IMR-90 (cell line): ENCODE measurements at regions not wholly inside any gene's neighbourhood (a gene's known extent, or its start where the extent isn't known, plus 50 kb on each side); places are given as distances from the start of the nearest gene placed in this dataset.

Source experiments
- BHLHE40 ChIP-seq: fragments of 150-350 bp; IDR thresholded peaks from 2 replicates; pipeline ENCODE4 v1.6.1; 2016; ENCODE audit warnings: mild to moderate bottlenecking, low read depth, low read length
- CTCF ChIP-seq: conservative IDR thresholded peaks from 2 replicates; pipeline ENCODE4 v1.5.1; 2012; ENCODE audit warnings: mild to moderate bottlenecking, low read depth, low read length, improper control_type of control experiment
- MAFK ChIP-seq: IDR thresholded peaks from 2 replicates; pipeline ENCODE4 v1.6.1; 2012; ENCODE audit warnings: low read depth, low read length, improper control_type of control experiment
- MAZ ChIP-seq: IDR thresholded peaks from 2 replicates; pipeline ENCODE4 v1.6.1; 2012; ENCODE audit warnings: low read depth, mild to moderate bottlenecking, low read length, improper control_type of control experiment, moderate library complexity, borderline replicate concordance
- MXI1 ChIP-seq: IDR thresholded peaks from 2 replicates; pipeline ENCODE4 v1.6.1; 2012; ENCODE audit warnings: low read depth, mild to moderate bottlenecking, low read length, moderate library complexity, borderline replicate concordance
- POLR2A ChIP-seq: IDR thresholded peaks from 2 replicates; pipeline ENCODE4 v1.6.1; 2012; ENCODE audit warnings: mild to moderate bottlenecking, low read depth, low read length
- RAD21 ChIP-seq: IDR thresholded peaks from 2 replicates; pipeline ENCODE4 v1.6.1; 2012; ENCODE audit warnings: low read length, improper control_type of control experiment
- RCOR1 ChIP-seq: IDR thresholded peaks from 2 replicates; pipeline ENCODE4 v1.6.1; 2012; ENCODE audit warnings: mild to moderate bottlenecking, low read length, improper control_type of control experiment; ENCODE audit not compliant: insufficient replicate concordance
- SMC3 ChIP-seq: fragments of 150-350 bp; IDR thresholded peaks from 2 replicates; pipeline ENCODE4 v1.6.1; 2016; ENCODE audit warnings: low read depth, mild to moderate bottlenecking, antibody characterized with exemption, low read length, moderate library complexity
- TF ChIP-seq, protein P1 (sequence below): fragments of 150-350 bp; IDR thresholded peaks from 2 replicates; pipeline ENCODE4 v1.6.1; 2016; ENCODE audit warnings: low read depth, mild to moderate bottlenecking, low read length, moderate library complexity, borderline replicate concordance

DNA sequence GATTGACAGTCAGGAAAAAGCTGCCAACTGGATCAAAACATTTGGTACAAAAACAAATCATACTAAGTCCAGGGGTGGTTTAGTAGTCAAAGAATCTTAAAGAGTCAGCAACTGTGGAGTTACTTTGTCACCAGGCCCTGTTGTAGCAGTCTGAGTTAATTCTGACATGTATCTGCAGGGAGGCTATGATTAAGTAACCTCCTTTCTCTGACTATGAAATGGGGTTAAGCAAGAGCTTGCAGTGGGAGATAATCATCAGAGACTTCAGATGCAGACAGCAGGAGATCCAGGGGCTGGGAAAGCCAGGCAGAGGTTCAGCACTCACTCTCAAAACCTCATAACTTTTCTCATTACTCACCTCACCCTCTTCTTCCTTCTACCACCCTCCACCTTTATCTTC lies 99.2 kb upstream of the BTG3 start:
- TF ChIP-seq POLR2A: no peak
- no peak for TF ChIP-seq CTCF
- TF ChIP-seq MAZ: no peak
- TF ChIP-seq BHLHE40: no peak
- no peak for TF ChIP-seq SMC3
- TF ChIP-seq MXI1: no peak
- TF ChIP-seq RAD21: no peak
- TF ChIP-seq, protein P1, sequence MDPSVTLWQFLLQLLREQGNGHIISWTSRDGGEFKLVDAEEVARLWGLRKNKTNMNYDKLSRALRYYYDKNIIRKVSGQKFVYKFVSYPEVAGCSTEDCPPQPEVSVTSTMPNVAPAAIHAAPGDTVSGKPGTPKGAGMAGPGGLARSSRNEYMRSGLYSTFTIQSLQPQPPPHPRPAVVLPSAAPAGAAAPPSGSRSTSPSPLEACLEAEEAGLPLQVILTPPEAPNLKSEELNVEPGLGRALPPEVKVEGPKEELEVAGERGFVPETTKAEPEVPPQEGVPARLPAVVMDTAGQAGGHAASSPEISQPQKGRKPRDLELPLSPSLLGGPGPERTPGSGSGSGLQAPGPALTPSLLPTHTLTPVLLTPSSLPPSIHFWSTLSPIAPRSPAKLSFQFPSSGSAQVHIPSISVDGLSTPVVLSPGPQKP: no peak
- TF ChIP-seq MAFK: no peak
- no peak for TF ChIP-seq RCOR1
